ENCODE measurements at regions not wholly inside any gene's neighbourhood (a gene's known extent, or its start where the extent isn't known, plus 50 kb on each side); places are given as distances from the start of the nearest gene placed in this dataset.
"Not testable (repeated sequence)": the region's sequence is repeated elsewhere in the genome, so short reads cannot be mapped to it uniquely, and the experiment has no call there.

DNA sequence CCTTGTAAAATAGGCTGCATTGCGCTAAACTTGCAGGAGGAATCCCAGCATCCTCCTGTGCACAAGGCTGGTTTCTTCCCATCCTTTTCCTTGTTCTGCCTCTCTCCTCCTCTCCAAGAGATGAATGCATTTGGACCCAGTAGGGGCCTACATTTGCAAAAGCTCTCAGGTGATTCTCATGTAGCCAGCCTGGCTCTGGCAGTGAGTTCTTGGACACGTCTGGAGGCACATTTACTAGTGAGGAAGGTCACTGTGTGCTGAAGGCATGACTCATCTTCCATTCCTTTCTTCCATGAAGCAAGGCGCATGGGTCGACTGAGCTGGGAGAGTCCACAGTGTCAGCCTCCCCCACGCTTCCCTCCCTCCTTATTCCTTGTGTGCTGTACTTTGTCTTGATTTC, 73.8 kb upstream of the KRTAP5-11 start:
- TF ChIP-seq HCFC1 (IDR thresholded peaks at IDR 0.05; ENCODE audit: low read depth, low read length); POLR2AphosphoS2 (IDR thresholded peaks at IDR 0.05; ENCODE audit: low read depth, low read length); SAFB2 (CRISPR knock-in tag; IDR thresholded peaks at IDR 0.05; ENCODE audit: borderline replicate concordance, low read depth); SIN3A (IDR thresholded peaks at IDR 0.05; ENCODE audit: borderline replicate concordance, low read depth, low read length); POGZ (CRISPR knock-in tag; IDR thresholded peaks at IDR 0.05); POLR2AphosphoS5 (IDR thresholded peaks at IDR 0.05; ENCODE audit: low read depth, low read length); ZFY (CRISPR knock-in tag; IDR thresholded peaks at IDR 0.05); EHMT2 (IDR thresholded peaks at IDR 0.05; ENCODE audit: borderline replicate concordance, low read depth, low read length): not testable (repeated sequence)
- TF ChIP-seq, protein P1, sequence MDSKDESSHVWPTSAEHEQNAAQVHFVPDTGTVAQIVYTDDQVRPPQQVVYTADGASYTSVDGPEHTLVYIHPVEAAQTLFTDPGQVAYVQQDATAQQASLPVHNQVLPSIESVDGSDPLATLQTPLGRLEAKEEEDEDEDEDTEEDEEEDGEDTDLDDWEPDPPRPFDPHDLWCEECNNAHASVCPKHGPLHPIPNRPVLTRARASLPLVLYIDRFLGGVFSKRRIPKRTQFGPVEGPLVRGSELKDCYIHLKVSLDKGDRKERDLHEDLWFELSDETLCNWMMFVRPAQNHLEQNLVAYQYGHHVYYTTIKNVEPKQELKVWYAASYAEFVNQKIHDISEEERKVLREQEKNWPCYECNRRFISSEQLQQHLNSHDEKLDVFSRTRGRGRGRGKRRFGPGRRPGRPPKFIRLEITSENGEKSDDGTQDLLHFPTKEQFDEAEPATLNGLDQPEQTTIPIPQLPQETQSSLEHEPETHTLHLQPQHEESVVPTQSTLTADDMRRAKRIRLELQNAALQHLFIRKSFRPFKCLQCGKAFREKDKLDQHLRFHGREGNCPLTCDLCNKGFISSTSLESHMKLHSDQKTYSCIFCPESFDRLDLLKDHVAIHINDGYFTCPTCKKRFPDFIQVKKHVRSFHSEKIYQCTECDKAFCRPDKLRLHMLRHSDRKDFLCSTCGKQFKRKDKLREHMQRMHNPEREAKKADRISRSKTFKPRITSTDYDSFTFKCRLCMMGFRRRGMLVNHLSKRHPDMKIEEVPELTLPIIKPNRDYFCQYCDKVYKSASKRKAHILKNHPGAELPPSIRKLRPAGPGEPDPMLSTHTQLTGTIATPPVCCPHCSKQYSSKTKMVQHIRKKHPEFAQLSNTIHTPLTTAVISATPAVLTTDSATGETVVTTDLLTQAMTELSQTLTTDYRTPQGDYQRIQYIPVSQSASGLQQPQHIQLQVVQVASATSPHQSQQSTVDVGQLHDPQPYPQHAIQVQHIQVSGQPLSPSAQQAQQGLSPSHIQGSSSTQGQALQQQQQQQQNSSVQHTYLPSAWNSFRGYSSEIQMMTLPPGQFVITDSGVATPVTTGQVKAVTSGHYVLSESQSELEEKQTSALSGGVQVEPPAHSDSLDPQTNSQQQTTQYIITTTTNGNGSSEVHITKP (CRISPR knock-in tag; IDR thresholded peaks at IDR 0.05; ENCODE audit: low read depth), result not testable (repeated sequence)
- TF ChIP-seq, protein P2, sequence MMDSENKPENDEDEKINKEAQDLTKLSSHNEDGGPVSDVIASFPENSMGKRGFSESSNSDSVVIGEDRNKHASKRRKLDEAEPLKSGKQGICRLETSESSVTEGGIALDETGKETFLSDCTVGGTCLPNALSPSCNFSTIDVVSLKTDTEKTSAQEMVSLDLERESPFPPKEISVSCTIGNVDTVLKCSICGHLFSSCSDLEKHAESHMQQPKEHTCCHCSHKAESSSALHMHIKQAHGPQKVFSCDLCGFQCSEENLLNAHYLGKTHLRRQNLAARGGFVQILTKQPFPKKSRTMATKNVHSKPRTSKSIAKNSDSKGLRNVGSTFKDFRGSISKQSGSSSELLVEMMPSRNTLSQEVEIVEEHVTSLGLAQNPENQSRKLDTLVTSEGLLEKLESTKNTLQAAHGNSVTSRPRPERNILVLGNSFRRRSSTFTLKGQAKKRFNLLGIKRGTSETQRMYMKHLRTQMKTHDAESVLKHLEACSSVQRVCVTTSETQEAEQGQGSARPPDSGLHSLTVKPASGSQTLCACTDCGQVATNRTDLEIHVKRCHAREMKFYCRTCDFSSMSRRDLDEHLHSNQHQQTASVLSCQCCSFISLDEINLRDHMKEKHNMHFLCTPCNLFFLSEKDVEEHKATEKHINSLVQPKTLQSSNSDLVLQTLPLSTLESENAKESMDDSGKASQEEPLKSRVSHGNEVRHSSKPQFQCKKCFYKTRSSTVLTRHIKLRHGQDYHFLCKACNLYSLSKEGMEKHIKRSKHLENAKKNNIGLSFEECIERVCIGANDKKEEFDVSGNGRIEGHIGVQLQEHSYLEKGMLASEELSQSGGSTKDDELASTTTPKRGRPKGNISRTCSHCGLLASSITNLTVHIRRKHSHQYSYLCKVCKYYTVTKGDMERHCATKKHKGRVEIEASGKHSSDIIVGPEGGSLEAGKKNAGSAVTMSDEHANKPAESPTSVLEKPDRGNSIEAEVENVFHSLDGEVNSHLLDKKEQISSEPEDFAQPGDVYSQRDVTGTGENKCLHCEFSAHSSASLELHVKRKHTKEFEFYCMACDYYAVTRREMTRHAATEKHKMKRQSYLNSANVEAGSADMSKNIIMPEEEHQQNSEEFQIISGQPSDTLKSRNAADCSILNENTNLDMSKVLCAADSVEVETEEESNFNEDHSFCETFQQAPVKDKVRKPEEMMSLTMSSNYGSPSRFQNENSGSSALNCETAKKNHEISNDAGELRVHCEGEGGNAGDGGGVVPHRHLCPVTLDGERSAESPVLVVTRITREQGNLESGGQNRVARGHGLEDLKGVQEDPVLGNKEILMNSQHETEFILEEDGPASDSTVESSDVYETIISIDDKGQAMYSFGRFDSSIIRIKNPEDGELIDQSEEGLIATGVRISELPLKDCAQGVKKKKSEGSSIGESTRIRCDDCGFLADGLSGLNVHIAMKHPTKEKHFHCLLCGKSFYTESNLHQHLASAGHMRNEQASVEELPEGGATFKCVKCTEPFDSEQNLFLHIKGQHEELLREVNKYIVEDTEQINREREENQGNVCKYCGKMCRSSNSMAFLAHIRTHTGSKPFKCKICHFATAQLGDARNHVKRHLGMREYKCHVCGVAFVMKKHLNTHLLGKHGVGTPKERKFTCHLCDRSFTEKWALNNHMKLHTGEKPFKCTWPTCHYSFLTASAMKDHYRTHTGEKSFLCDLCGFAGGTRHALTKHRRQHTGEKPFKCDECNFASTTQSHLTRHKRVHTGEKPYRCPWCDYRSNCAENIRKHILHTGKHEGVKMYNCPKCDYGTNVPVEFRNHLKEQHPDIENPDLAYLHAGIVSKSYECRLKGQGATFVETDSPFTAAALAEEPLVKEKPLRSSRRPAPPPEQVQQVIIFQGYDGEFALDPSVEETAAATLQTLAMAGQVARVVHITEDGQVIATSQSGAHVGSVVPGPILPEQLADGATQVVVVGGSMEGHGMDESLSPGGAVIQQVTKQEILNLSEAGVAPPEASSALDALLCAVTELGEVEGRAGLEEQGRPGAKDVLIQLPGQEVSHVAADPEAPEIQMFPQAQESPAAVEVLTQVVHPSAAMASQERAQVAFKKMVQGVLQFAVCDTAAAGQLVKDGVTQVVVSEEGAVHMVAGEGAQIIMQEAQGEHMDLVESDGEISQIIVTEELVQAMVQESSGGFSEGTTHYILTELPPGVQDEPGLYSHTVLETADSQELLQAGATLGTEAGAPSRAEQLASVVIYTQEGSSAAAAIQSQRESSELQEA (CRISPR knock-in tag; IDR thresholded peaks at IDR 0.05; ENCODE audit: not compliant biosample characterization), result not testable (repeated sequence)
- TF ChIP-seq, protein P3, sequence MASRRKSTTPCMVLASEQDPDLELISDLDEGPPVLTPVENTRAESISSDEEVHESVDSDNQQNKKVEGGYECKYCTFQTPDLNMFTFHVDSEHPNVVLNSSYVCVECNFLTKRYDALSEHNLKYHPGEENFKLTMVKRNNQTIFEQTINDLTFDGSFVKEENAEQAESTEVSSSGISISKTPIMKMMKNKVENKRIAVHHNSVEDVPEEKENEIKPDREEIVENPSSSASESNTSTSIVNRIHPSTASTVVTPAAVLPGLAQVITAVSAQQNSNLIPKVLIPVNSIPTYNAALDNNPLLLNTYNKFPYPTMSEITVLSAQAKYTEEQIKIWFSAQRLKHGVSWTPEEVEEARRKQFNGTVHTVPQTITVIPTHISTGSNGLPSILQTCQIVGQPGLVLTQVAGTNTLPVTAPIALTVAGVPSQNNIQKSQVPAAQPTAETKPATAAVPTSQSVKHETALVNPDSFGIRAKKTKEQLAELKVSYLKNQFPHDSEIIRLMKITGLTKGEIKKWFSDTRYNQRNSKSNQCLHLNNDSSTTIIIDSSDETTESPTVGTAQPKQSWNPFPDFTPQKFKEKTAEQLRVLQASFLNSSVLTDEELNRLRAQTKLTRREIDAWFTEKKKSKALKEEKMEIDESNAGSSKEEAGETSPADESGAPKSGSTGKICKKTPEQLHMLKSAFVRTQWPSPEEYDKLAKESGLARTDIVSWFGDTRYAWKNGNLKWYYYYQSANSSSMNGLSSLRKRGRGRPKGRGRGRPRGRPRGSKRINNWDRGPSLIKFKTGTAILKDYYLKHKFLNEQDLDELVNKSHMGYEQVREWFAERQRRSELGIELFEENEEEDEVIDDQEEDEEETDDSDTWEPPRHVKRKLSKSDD (CRISPR knock-in tag; IDR thresholded peaks at IDR 0.05; ENCODE audit: low read depth), result not testable (repeated sequence)

Data from HepG2 (cell line).